ENCODE measurements at regions not wholly inside any gene's neighbourhood (a gene's known extent, or its start where the extent isn't known, plus 50 kb on each side); places are given as distances from the start of the nearest gene placed in this dataset.

GRCh38 chr11:86891036-86891435 lies 64.2 kb downstream of the FZD4 start:
- no peak for TF ChIP-seq CTCF (IDR thresholded peaks at IDR 0.05; ENCODE audit: low read depth, low read length)

GRCh38 chr11:86893235-86893634 lies 62.0 kb downstream of the FZD4 start:
- no peak overlapping the region for H3K4me3 ChIP-seq (replicated peaks in 1 of 2; ENCODE audit: low read depth in 2 of 2, low read length in 2 of 2)
- DNase-seq (ENCODE audit: low read depth in 2 of 2) = no peak
- no peak for TF ChIP-seq CTCF (IDR thresholded peaks at IDR 0.05; ENCODE audit: low read depth, low read length)

More at GRCh38 chr11:86891036-86891435, 64.2 kb downstream of the FZD4 start:
- no peak overlapping the region for H3K4me3 ChIP-seq (replicated peaks in 1 of 2; ENCODE audit: low read depth in 2 of 2, low read length in 2 of 2)
- no peak for DNase-seq (ENCODE audit: low read depth in 2 of 2)

Measured in cardiac fibroblast (primary cell).